ENCODE measurements at regions not wholly inside any gene's neighbourhood (a gene's known extent, or its start where the extent isn't known, plus 50 kb on each side); places are given as distances from the start of the nearest gene placed in this dataset.

GRCh38 chr6:28741363-28741762 lies 182.4 kb downstream of the TRIM27 start:
- TF ChIP-seq CTCF (IDR thresholded peaks at IDR 0.05), result no peak
- TF ChIP-seq POLR2A (IDR thresholded peaks at IDR 0.05), result no peak
- Histone ChIP-seq H3K4me3 (no peak overlapping the region), H3K27me3 (peaks cover 0 to 10% of the 10 kb centered on the region in 2 donors), H3K27ac (no peak overlapping the region), H3K36me3 (no peaks in the 10 kb centered on the region), H3K4me1 (no peaks in the 10 kb centered on the region), H3K9me3 (no peaks in the 10 kb centered on the region)
- no peak for DNase-seq

- H3K9me3 ChIP-seq, result no peaks in the 10 kb centered on the region
- TF ChIP-seq CTCF (IDR thresholded peaks at IDR 0.05), result no peak
- no peak for TF ChIP-seq POLR2A (IDR thresholded peaks at IDR 0.05)
- no peaks in the 10 kb centered on the region for H3K4me1 ChIP-seq
- H3K27ac ChIP-seq, result no peak overlapping the region
- H3K27me3 ChIP-seq, result peaks cover 0 to 10% of the 10 kb centered on the region in 2 donors
- no peak overlapping the region for H3K4me3 ChIP-seq
- H3K36me3 ChIP-seq, result no peaks in the 10 kb centered on the region
- DNase-seq, result no peak
These were observed 181.0 kb downstream of the TRIM27 start for GRCh38 chr6:28742668-28743270.

- H3K27me3 ChIP-seq, result peaks cover 0 to 10% of the 10 kb centered on the region in 2 donors
- H3K4me1 ChIP-seq, result no peaks in the 10 kb centered on the region
- no peak for DNase-seq
- no peaks in the 10 kb centered on the region for H3K36me3 ChIP-seq
- TF ChIP-seq POLR2A (IDR thresholded peaks at IDR 0.05) (no peak), CTCF (IDR thresholded peaks at IDR 0.05) (no peak)
- no peak overlapping the region for H3K27ac ChIP-seq
- H3K9me3 ChIP-seq, result no peaks in the 10 kb centered on the region
- H3K4me3 ChIP-seq, result no peak overlapping the region
These were observed 180.5 kb downstream of the TRIM27 start for GRCh38 chr6:28743271-28743789.

- Histone ChIP-seq H3K4me1 (no peaks in the 10 kb centered on the region), H3K27ac (no peak overlapping the region), H3K36me3 (no peaks in the 10 kb centered on the region), H3K4me3 (no peak overlapping the region), H3K27me3 (no peaks in the 10 kb centered on the region), H3K9me3 (peaks cover 0 to 9% (median 0%) of the 10 kb centered on the region in 4 donors)
- DNase-seq, result no peak
- TF ChIP-seq POLR2A (IDR thresholded peaks at IDR 0.05), result no peak
- no peak for TF ChIP-seq CTCF (IDR thresholded peaks at IDR 0.05)
These were observed 176.6 kb downstream of the TRIM27 start for GRCh38 chr6:28747083-28747630.

- H3K27ac ChIP-seq, result no peak overlapping the region
- H3K4me1 ChIP-seq, result no peaks in the 10 kb centered on the region
- H3K27me3 ChIP-seq, result no peaks in the 10 kb centered on the region
- DNase-seq, result no peak
- TF ChIP-seq CTCF (IDR thresholded peaks at IDR 0.05) (no peak), POLR2A (IDR thresholded peaks at IDR 0.05) (no peak)
- H3K4me3 ChIP-seq, result no peak overlapping the region
- H3K36me3 ChIP-seq, result no peaks in the 10 kb centered on the region
- H3K9me3 ChIP-seq, result peaks cover 0 to 9% (median 0%) of the 10 kb centered on the region in 4 donors
These were observed 176.1 kb downstream of the TRIM27 start for GRCh38 chr6:28747631-28748157.
